ENCODE measurements at regions not wholly inside any gene's neighbourhood (a gene's known extent, or its start where the extent isn't known, plus 50 kb on each side); places are given as distances from the start of the nearest gene placed in this dataset.

DNA sequence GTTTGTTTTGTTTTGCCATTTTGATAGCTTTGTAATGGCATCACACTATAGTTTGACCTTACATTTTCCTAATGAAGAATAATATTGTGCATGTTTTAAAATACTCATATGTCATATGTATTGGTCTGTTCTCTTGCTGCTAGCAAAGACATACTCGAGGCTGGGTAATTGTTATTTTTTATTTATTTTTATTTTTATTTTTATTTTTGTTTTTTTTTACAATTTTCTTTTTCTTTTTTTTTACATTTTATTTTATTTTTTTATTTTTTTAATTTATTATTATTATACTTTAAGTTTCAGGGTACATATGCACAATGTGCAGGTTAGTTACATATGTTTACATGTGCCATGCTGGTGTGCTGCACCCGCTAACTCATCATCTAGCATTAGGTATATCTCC is 104.6 kb upstream of the GRID2 start:
- Mint-ChIP-seq H3K4me1 (ENCODE audit: low read depth, unreplicated experiment) (no peaks in the 10 kb centered on the region), H3K4me3 (ENCODE audit: low read depth, unreplicated experiment) (no peak overlapping the region), H3K27me3 (ENCODE audit: unreplicated experiment) (no peaks in the 10 kb centered on the region), H3K9me3 (ENCODE audit: low read depth, unreplicated experiment) (peaks cover 2% of the 10 kb centered on the region), H3K27ac (ENCODE audit: unreplicated experiment) (no peak overlapping the region), H3K36me3 (ENCODE audit: insufficient read depth, unreplicated experiment) (no peaks in the 10 kb centered on the region)
- intact Hi-C loops (cut with micrococcal nuclease; ENCODE audit: unreplicated experiment), result no loop called here
- BruUV-seq (replicated peaks), result no TSS peak
- no peak for DNase-seq
- CTCF ChIA-PET, result no interaction called here
- TF ChIP-seq, protein P1, sequence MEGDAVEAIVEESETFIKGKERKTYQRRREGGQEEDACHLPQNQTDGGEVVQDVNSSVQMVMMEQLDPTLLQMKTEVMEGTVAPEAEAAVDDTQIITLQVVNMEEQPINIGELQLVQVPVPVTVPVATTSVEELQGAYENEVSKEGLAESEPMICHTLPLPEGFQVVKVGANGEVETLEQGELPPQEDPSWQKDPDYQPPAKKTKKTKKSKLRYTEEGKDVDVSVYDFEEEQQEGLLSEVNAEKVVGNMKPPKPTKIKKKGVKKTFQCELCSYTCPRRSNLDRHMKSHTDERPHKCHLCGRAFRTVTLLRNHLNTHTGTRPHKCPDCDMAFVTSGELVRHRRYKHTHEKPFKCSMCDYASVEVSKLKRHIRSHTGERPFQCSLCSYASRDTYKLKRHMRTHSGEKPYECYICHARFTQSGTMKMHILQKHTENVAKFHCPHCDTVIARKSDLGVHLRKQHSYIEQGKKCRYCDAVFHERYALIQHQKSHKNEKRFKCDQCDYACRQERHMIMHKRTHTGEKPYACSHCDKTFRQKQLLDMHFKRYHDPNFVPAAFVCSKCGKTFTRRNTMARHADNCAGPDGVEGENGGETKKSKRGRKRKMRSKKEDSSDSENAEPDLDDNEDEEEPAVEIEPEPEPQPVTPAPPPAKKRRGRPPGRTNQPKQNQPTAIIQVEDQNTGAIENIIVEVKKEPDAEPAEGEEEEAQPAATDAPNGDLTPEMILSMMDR (IDR thresholded peaks at IDR 0.05; ENCODE audit: unreplicated experiment), result no peak

DNA sequence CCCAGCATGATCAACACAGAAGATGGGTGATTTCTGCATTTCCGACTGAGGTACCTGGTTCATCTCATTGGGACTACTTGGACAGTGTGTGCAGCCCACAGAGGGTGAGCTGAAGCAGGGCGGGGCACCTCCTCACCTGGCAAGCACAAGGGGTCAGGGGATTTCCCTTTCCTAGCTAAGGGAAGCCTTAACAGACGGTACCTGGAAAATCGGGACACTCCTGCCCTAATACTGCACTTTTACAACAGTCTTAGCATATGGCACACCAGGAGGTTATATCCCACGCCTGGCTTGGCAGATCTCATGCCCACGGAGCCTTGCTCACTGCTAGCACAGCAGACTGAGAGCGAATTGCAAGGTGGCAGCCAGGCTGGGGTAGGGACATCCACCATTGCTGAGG is 92.9 kb upstream of the GRID2 start:
- H3K4me1 Mint-ChIP-seq (ENCODE audit: low read depth, unreplicated experiment), result peaks cover under 1% of the 10 kb centered on the region
- intact Hi-C loops (cut with micrococcal nuclease; ENCODE audit: unreplicated experiment), result no loop called here
- CTCF ChIA-PET, result no interaction called here
- no peak for DNase-seq
- peaks cover 6% of the 10 kb centered on the region for H3K9me3 Mint-ChIP-seq (ENCODE audit: low read depth, unreplicated experiment)
- TF ChIP-seq, protein P1 (IDR thresholded peaks at IDR 0.05; ENCODE audit: unreplicated experiment), result no peak
- no TSS peak for BruUV-seq (replicated peaks)
- no peaks in the 10 kb centered on the region for H3K27me3 Mint-ChIP-seq (ENCODE audit: unreplicated experiment)
- no peak overlapping the region for H3K27ac Mint-ChIP-seq (ENCODE audit: unreplicated experiment)
- no peaks in the 10 kb centered on the region for H3K36me3 Mint-ChIP-seq (ENCODE audit: insufficient read depth, unreplicated experiment)
- no peak overlapping the region for H3K4me3 Mint-ChIP-seq (ENCODE audit: low read depth, unreplicated experiment)

DNA sequence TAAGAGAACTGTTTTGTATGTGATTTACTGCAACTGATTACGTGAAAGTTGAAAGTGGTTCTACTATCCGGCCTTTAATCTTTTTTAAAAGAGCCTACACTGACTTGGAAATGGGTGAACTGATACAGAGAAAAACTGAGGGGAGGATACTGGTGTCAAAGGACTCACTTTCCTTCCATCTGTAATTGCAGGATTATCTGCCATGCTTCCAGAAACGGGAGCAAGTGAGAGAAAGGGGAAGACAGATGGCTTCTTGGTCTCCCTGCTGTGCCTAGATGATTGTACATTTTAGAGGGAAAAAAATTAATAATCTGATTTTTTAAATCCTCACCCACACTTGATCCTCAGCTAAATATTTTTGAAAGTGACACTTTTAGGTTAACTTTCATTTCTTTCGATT is 88.3 kb upstream of the GRID2 start:
- intact Hi-C loops (cut with micrococcal nuclease; ENCODE audit: unreplicated experiment), result no loop called here
- no peaks in the 10 kb centered on the region for H3K36me3 Mint-ChIP-seq (ENCODE audit: insufficient read depth, unreplicated experiment)

DNA sequence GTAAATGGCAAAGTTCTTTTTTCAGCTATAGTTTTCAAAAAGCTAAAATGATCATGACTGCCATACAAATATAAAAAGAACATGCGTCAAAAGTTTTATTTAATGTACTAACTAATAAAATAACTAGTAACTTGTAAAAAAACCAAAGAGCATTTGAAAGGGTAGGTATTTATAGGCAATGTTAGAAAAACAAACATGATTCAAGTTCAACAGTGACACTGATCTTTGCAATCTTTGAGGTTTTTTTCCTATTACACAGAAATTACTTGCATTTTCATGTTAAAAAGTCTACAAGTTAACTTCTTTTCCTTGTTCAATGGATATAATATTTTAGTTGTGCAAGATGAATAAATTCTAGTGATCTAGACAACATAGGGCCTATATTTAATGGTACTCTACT is 72.3 kb upstream of the GRID2 start:
- intact Hi-C loops (cut with micrococcal nuclease; ENCODE audit: unreplicated experiment), result no loop called here
- H3K27me3 Mint-ChIP-seq (ENCODE audit: unreplicated experiment), result no peaks in the 10 kb centered on the region
- no TSS peak for BruUV-seq (replicated peaks)
- peaks cover 25% of the 10 kb centered on the region for H3K4me1 Mint-ChIP-seq (ENCODE audit: low read depth, unreplicated experiment)
- TF ChIP-seq, protein P1 (IDR thresholded peaks at IDR 0.05; ENCODE audit: unreplicated experiment), result no peak
- no peaks in the 10 kb centered on the region for H3K36me3 Mint-ChIP-seq (ENCODE audit: insufficient read depth, unreplicated experiment)
- no peak overlapping the region for H3K4me3 Mint-ChIP-seq (ENCODE audit: low read depth, unreplicated experiment)
- CTCF ChIA-PET, result no interaction called here
- H3K9me3 Mint-ChIP-seq (ENCODE audit: low read depth, unreplicated experiment), result no peaks in the 10 kb centered on the region
- DNase-seq, result no peak
- no peak overlapping the region for H3K27ac Mint-ChIP-seq (ENCODE audit: unreplicated experiment)

More for the DNA sequence above, 88.3 kb upstream of the GRID2 start:
- CTCF ChIA-PET, result no interaction called here
- Mint-ChIP-seq H3K27ac (ENCODE audit: unreplicated experiment) (no peak overlapping the region), H3K4me3 (ENCODE audit: low read depth, unreplicated experiment) (no peak overlapping the region), H3K27me3 (ENCODE audit: unreplicated experiment) (no peaks in the 10 kb centered on the region), H3K9me3 (ENCODE audit: low read depth, unreplicated experiment) (peaks cover 6% of the 10 kb centered on the region), H3K4me1 (ENCODE audit: low read depth, unreplicated experiment) (no peaks in the 10 kb centered on the region)
- DNase-seq, result no peak
- TF ChIP-seq, protein P1 (IDR thresholded peaks at IDR 0.05; ENCODE audit: unreplicated experiment), result no peak
- no TSS peak for BruUV-seq (replicated peaks)

DNA sequence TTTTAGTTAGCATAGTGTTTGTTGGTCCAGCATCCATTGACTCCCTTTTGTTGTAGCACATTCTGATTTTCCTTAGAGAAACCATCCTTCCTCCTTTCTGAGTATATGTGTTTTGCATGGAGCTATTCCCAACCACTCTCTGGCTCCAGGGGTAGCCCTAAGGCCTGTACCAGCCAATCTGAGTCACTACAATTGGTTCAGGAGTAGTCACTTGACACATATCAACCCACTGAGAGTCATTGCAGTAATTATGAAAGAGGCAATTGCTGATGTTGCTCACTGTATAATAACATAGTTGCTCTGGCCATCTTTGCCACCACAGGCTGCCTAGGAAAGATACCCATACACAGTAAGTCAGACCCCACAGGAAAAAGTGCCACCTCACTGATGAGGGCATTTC is 71.2 kb upstream of the GRID2 start:
- BruUV-seq (replicated peaks), result no TSS peak
- DNase-seq, result no peak
- no peak overlapping the region for H3K4me3 Mint-ChIP-seq (ENCODE audit: low read depth, unreplicated experiment)
- H3K36me3 Mint-ChIP-seq (ENCODE audit: insufficient read depth, unreplicated experiment), result no peaks in the 10 kb centered on the region
- no peaks in the 10 kb centered on the region for H3K9me3 Mint-ChIP-seq (ENCODE audit: low read depth, unreplicated experiment)
- TF ChIP-seq, protein P1 (IDR thresholded peaks at IDR 0.05; ENCODE audit: unreplicated experiment), result no peak
- H3K27me3 Mint-ChIP-seq (ENCODE audit: unreplicated experiment), result peaks cover 2% of the 10 kb centered on the region
- CTCF ChIA-PET, result no interaction called here
- H3K4me1 Mint-ChIP-seq (ENCODE audit: low read depth, unreplicated experiment), result peaks cover 28% of the 10 kb centered on the region
- H3K27ac Mint-ChIP-seq (ENCODE audit: unreplicated experiment), result no peak overlapping the region
- intact Hi-C loops (cut with micrococcal nuclease; ENCODE audit: unreplicated experiment), result no loop called here

All from Calu3 (cell line).